C4-2B (cell line): ENCODE measurements at regions not wholly inside any gene's neighbourhood (a gene's known extent, or its start where the extent isn't known, plus 50 kb on each side); places are given as distances from the start of the nearest gene placed in this dataset.

Source experiments
- H3K27ac ChIP-seq: fragments of 450-650 bp; 2 replicates; pipeline ENCODE4 v1.5.1; 2017
- CTCF ChIP-seq: fragments of 450-650 bp; conservative IDR thresholded peaks from 2 replicates; pipeline ENCODE4 v1.5.1; 2017; ENCODE audit warnings: mild to moderate bottlenecking
- ZFX ChIP-seq: fragments of 450-650 bp; IDR thresholded peaks from 2 replicates; pipeline ENCODE4 v1.6.1; 2017

- no peak overlapping the region for H3K27ac ChIP-seq
- TF ChIP-seq ZFX (no peak), CTCF (no peak)
These were observed 81.1 kb downstream of the BOLA3 start for GRCh38 chr2:74066491-74067203.

GRCh38 chr2:74067221-74067747 is 80.4 kb downstream of the BOLA3 start:
- TF ChIP-seq ZFX = no peak
- no peak for TF ChIP-seq CTCF
- H3K27ac ChIP-seq = no peak overlapping the region

- TF ChIP-seq ZFX (no peak), CTCF (no peak)
- H3K27ac ChIP-seq = no peak overlapping the region
These were observed 76.7 kb downstream of the BOLA3 start for GRCh38 chr2:74070991-74071390.

- no peak overlapping the region for H3K27ac ChIP-seq
- no peak for TF ChIP-seq CTCF
- no peak for TF ChIP-seq ZFX
These were observed 76.3 kb downstream of the BOLA3 start for GRCh38 chr2:74071426-74071825.

GRCh38 chr2:74072565-74072964 is 75.1 kb downstream of the BOLA3 start:
- no peak overlapping the region for H3K27ac ChIP-seq
- TF ChIP-seq CTCF = no peak
- no peak for TF ChIP-seq ZFX

GRCh38 chr2:74074487-74074886 is 73.2 kb downstream of the BOLA3 start:
- no peak overlapping the region for H3K27ac ChIP-seq
- TF ChIP-seq ZFX = no peak
- TF ChIP-seq CTCF = no peak

- H3K27ac ChIP-seq = no peak overlapping the region
- TF ChIP-seq ZFX (no peak), CTCF (no peak)
These were observed 71.6 kb downstream of the BOLA3 start for GRCh38 chr2:74076074-74076470.
